ENCODE measurements at regions not wholly inside any gene's neighbourhood (a gene's known extent, or its start where the extent isn't known, plus 50 kb on each side); places are given as distances from the start of the nearest gene placed in this dataset.

DNA sequence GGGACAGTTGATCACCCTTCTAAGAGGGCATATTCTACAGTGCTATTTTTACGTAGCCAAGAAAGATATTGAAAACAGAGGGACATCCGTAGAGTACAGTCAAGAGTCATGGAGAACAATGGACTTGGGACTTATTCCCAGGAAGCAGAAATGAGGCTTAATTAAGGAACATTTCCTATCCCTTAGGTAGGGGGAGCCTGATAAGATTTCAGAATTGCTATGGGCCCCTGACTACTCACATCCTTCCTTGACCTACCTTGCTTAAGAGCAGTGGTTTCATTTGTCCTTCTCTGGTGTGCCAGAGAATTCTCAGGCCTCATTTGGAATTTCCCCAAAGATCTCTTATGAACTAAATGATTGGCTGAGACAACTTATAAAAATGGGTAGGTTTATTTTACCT lies 189.5 kb upstream of the DTNBP1 start:
- WGBS = 93% methylated on average over 2 of the region's 2 CpGs
- Histone ChIP-seq H2AK5ac (ENCODE audit: low read length, severe bottlenecking) (no peak overlapping the region), H3K27ac (ENCODE audit: low read length, poor library complexity, severe bottlenecking) (no peak overlapping the region), H3K4me1 (ENCODE audit: control insufficient read depth, insufficient read depth, low read depth, low read length) (no peaks in the 10 kb centered on the region), H2BK12ac (ENCODE audit: low read length in 2 of 2) (no peak overlapping the region), H3K79me1 (replicated peaks; ENCODE audit: low read length, poor library complexity, severe bottlenecking) (no peaks in the 10 kb centered on the region), H2BK120ac (ENCODE audit: low read depth, low read length) (no peak overlapping the region), H3K4me3 (ENCODE audit: insufficient read depth in 1 of 2, low read depth in 1 of 2, low read length in 2 of 2) (no peak overlapping the region), H2BK15ac (ENCODE audit: low read depth, poor library complexity, severe bottlenecking) (no peak overlapping the region), H3K18ac (ENCODE audit: low read depth in 1 of 2, low read length in 2 of 2) (no peak overlapping the region), H3K4ac (ENCODE audit: low read depth in 1 of 2, low read length in 2 of 2) (no peak overlapping the region), H3K4me2 (ENCODE audit: low read length, poor library complexity, severe bottlenecking) (no peak overlapping the region), H3K27me3 (ENCODE audit: control insufficient read depth in 1 of 2, insufficient read depth in 1 of 2, low read length in 2 of 2) (no peaks in the 10 kb centered on the region), H3K9ac (ENCODE audit: low read length) (no peak overlapping the region), H3K23ac (ENCODE audit: low read length in 2 of 2) (no peak overlapping the region), H2BK5ac (ENCODE audit: low read depth, low read length, poor library complexity, severe bottlenecking) (no peak overlapping the region), H3K9me3 (ENCODE audit: control insufficient read depth, low read length) (no peaks in the 10 kb centered on the region), H4K8ac (ENCODE audit: low read length) (no peak overlapping the region), H3K14ac (ENCODE audit: low read length in 2 of 2) (no peak overlapping the region), H2AFZ (ENCODE audit: low read depth, low read length) (no peak overlapping the region), H3K36me3 (ENCODE audit: control insufficient read depth in 1 of 2, insufficient read depth in 2 of 2, low read depth in 1 of 2, low read length in 2 of 2) (no peaks in the 10 kb centered on the region), H4K91ac (ENCODE audit: low read length) (no peak overlapping the region)
- no peak for DNase-seq

GRCh38 chr6:15849395-15849794 lies 186.6 kb upstream of the DTNBP1 start:
- WGBS = 95% methylated on average over 3 of the region's 4 CpGs

DNA sequence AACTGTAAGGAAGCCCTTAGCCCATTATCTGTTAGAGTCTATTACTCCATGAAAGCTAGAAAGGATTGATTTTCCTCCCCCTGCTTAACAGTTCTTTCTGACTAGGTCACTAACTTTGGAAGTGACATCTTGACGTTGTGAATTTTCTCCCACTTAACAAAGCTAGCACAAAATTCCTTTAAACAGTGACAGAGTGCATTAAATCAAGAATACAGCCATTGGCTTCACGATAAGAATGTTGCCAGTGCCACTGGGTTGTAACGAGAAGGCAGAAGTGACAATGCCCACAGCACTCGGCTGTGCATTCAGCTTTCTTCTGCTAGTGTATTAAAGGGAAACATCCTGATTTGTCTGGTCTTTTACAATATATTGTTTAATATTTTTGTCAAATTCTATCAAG lies 182.7 kb upstream of the DTNBP1 start:
- Histone ChIP-seq H3K4me1 (ENCODE audit: control insufficient read depth, insufficient read depth, low read depth, low read length) (no peaks in the 10 kb centered on the region), H2BK120ac (ENCODE audit: low read depth, low read length) (no peak overlapping the region), H4K91ac (ENCODE audit: low read length) (no peak overlapping the region), H3K9ac (ENCODE audit: low read length) (no peak overlapping the region), H3K27ac (ENCODE audit: low read length, poor library complexity, severe bottlenecking) (no peak overlapping the region), H2AFZ (ENCODE audit: low read depth, low read length) (no peak overlapping the region), H2BK5ac (ENCODE audit: low read depth, low read length, poor library complexity, severe bottlenecking) (no peak overlapping the region), H3K4me2 (ENCODE audit: low read length, poor library complexity, severe bottlenecking) (no peak overlapping the region), H3K36me3 (ENCODE audit: control insufficient read depth in 1 of 2, insufficient read depth in 2 of 2, low read depth in 1 of 2, low read length in 2 of 2) (no peaks in the 10 kb centered on the region), H2AK5ac (ENCODE audit: low read length, severe bottlenecking) (no peak overlapping the region), H3K23ac (ENCODE audit: low read length in 2 of 2) (no peak overlapping the region), H3K18ac (ENCODE audit: low read depth in 1 of 2, low read length in 2 of 2) (peak overlapping the region in 1 of 2 experiments; percentile 54), H3K4ac (ENCODE audit: low read depth in 1 of 2, low read length in 2 of 2) (no peak overlapping the region), H3K4me3 (ENCODE audit: insufficient read depth in 1 of 2, low read depth in 1 of 2, low read length in 2 of 2) (no peak overlapping the region), H2BK15ac (ENCODE audit: low read depth, poor library complexity, severe bottlenecking) (no peak overlapping the region), H3K14ac (ENCODE audit: low read length in 2 of 2) (no peak overlapping the region), H3K9me3 (ENCODE audit: control insufficient read depth, low read length) (no peaks in the 10 kb centered on the region), H2BK12ac (ENCODE audit: low read length in 2 of 2) (peak overlapping the region in 1 of 2 experiments; percentile 18), H3K27me3 (ENCODE audit: control insufficient read depth in 1 of 2, insufficient read depth in 1 of 2, low read length in 2 of 2) (no peaks in the 10 kb centered on the region), H3K79me1 (replicated peaks; ENCODE audit: low read length, poor library complexity, severe bottlenecking) (no peaks in the 10 kb centered on the region), H4K8ac (ENCODE audit: low read length) (no peak overlapping the region)
- no peak for DNase-seq
- WGBS = 69% methylated on average over 3 of the region's 4 CpGs

More at GRCh38 chr6:15849395-15849794, 186.6 kb upstream of the DTNBP1 start:
- no peak overlapping the region for H2AFZ ChIP-seq (ENCODE audit: low read depth, low read length)
- H3K4me2 ChIP-seq (ENCODE audit: low read length, poor library complexity, severe bottlenecking) = no peak overlapping the region
- H3K36me3 ChIP-seq (ENCODE audit: control insufficient read depth in 1 of 2, insufficient read depth in 2 of 2, low read depth in 1 of 2, low read length in 2 of 2) = no peaks in the 10 kb centered on the region
- no peak overlapping the region for H4K8ac ChIP-seq (ENCODE audit: low read length)
- H2BK15ac ChIP-seq (ENCODE audit: low read depth, poor library complexity, severe bottlenecking) = no peak overlapping the region
- H3K9ac ChIP-seq (ENCODE audit: low read length) = no peak overlapping the region
- H3K4ac ChIP-seq (ENCODE audit: low read depth in 1 of 2, low read length in 2 of 2) = no peak overlapping the region
- no peaks in the 10 kb centered on the region for H3K79me1 ChIP-seq (replicated peaks; ENCODE audit: low read length, poor library complexity, severe bottlenecking)
- H3K27ac ChIP-seq (ENCODE audit: low read length, poor library complexity, severe bottlenecking) = no peak overlapping the region
- H2BK5ac ChIP-seq (ENCODE audit: low read depth, low read length, poor library complexity, severe bottlenecking) = no peak overlapping the region
- no peak overlapping the region for H2BK12ac ChIP-seq (ENCODE audit: low read length in 2 of 2)
- H3K9me3 ChIP-seq (ENCODE audit: control insufficient read depth, low read length) = no peaks in the 10 kb centered on the region
- no peak overlapping the region for H3K4me3 ChIP-seq (ENCODE audit: insufficient read depth in 1 of 2, low read depth in 1 of 2, low read length in 2 of 2)
- no peak overlapping the region for H2AK5ac ChIP-seq (ENCODE audit: low read length, severe bottlenecking)
- H3K23ac ChIP-seq (ENCODE audit: low read length in 2 of 2) = no peak overlapping the region
- no peak for DNase-seq
- H3K18ac ChIP-seq (ENCODE audit: low read depth in 1 of 2, low read length in 2 of 2) = no peak overlapping the region
- H3K4me1 ChIP-seq (ENCODE audit: control insufficient read depth, insufficient read depth, low read depth, low read length) = no peaks in the 10 kb centered on the region
- no peak overlapping the region for H2BK120ac ChIP-seq (ENCODE audit: low read depth, low read length)
- H3K14ac ChIP-seq (ENCODE audit: low read length in 2 of 2) = no peak overlapping the region
- no peak overlapping the region for H4K91ac ChIP-seq (ENCODE audit: low read length)
- H3K27me3 ChIP-seq (ENCODE audit: control insufficient read depth in 1 of 2, insufficient read depth in 1 of 2, low read length in 2 of 2) = no peaks in the 10 kb centered on the region

- Histone ChIP-seq H2BK5ac (ENCODE audit: low read depth, low read length, poor library complexity, severe bottlenecking) (no peak overlapping the region), H3K27ac (ENCODE audit: low read length, poor library complexity, severe bottlenecking) (no peak overlapping the region), H3K9me3 (ENCODE audit: control insufficient read depth, low read length) (no peaks in the 10 kb centered on the region), H3K4me1 (ENCODE audit: control insufficient read depth, insufficient read depth, low read depth, low read length) (no peaks in the 10 kb centered on the region), H3K79me1 (replicated peaks; ENCODE audit: low read length, poor library complexity, severe bottlenecking) (no peaks in the 10 kb centered on the region), H3K36me3 (ENCODE audit: control insufficient read depth in 1 of 2, insufficient read depth in 2 of 2, low read depth in 1 of 2, low read length in 2 of 2) (no peaks in the 10 kb centered on the region), H3K4me3 (ENCODE audit: insufficient read depth in 1 of 2, low read depth in 1 of 2, low read length in 2 of 2) (no peak overlapping the region), H3K27me3 (ENCODE audit: control insufficient read depth in 1 of 2, insufficient read depth in 1 of 2, low read length in 2 of 2) (no peaks in the 10 kb centered on the region), H4K91ac (ENCODE audit: low read length) (no peak overlapping the region), H3K14ac (ENCODE audit: low read length in 2 of 2) (no peak overlapping the region), H3K4me2 (ENCODE audit: low read length, poor library complexity, severe bottlenecking) (no peak overlapping the region), H3K23ac (ENCODE audit: low read length in 2 of 2) (no peak overlapping the region), H3K9ac (ENCODE audit: low read length) (no peak overlapping the region), H2AK5ac (ENCODE audit: low read length, severe bottlenecking) (no peak overlapping the region), H2BK15ac (ENCODE audit: low read depth, poor library complexity, severe bottlenecking) (no peak overlapping the region), H4K8ac (ENCODE audit: low read length) (no peak overlapping the region), H2BK120ac (ENCODE audit: low read depth, low read length) (no peak overlapping the region), H3K18ac (ENCODE audit: low read depth in 1 of 2, low read length in 2 of 2) (no peak overlapping the region), H2AFZ (ENCODE audit: low read depth, low read length) (no peak overlapping the region), H3K4ac (ENCODE audit: low read depth in 1 of 2, low read length in 2 of 2) (no peak overlapping the region), H2BK12ac (ENCODE audit: low read length in 2 of 2) (no peak overlapping the region)
- DNase-seq = no peak
These were observed 180.9 kb upstream of the DTNBP1 start for GRCh38 chr6:15843764-15844163.
